IMR-90 (cell line): ENCODE measurements at regions not wholly inside any gene's neighbourhood (a gene's known extent, or its start where the extent isn't known, plus 50 kb on each side); places are given as distances from the start of the nearest gene placed in this dataset.

Experiments used
- ATAC-seq: fragments of 200-7000 bp; cut with Tn5 transposase; 2 replicates; pipeline ENCODE4 v1.9.1; 2020; ENCODE audit warnings: low read depth, mild to moderate bottlenecking, moderate library complexity
- BruUV-seq: library from RNA; stranded (reverse); fragments of 400-500 nt; replicated peaks from 2 replicates; lab custom pipeline; 2021; lab: Mats Ljungman, UMichigan
- CTCF ChIA-PET: fragments of 300-600 bp; formaldehyde crosslinking; extraction: SDS; loops from one replicate; lab custom pipeline; 2021; ENCODE audit warnings: antibody characterized with exemption; lab: Yijun Ruan, JAX
- POLR2A ChIA-PET: fragments of 300-600 bp; sonication (Branson Sonifier 250); formaldehyde crosslinking; loops from one replicate; lab custom pipeline; 2022; ENCODE audit warnings: antibody characterized with exemption; ENCODE audit not compliant: unreplicated experiment; lab: Charles Lee
- DNase-seq: peaks from one replicate; pipeline ENCODE4 v3.0.0; 2013
- H2AFZ ChIP-seq: replicated peaks from 2 replicates; pipeline ENCODE3; 2013; ENCODE audit warnings: low read length, mild to moderate bottlenecking; ENCODE audit not compliant: poor library complexity
- H2AK5ac ChIP-seq: 2 replicates; pipeline ENCODE4 v1.6.1; 2013; ENCODE audit warnings: low read depth, low read length, inconsistent platforms
- H2AK9ac ChIP-seq: replicated peaks from 2 replicates; pipeline ENCODE3; 2013; ENCODE audit warnings: mild to moderate bottlenecking, low read depth, low read length, moderate library complexity; ENCODE audit not compliant: poor library complexity
- H2BK120ac ChIP-seq: 2 replicates; pipeline ENCODE4 v1.6.1; 2013; ENCODE audit warnings: low read depth, low read length, inconsistent platforms
- H2BK15ac ChIP-seq: 3 replicates; pipeline ENCODE4 v1.6.1; 2013; ENCODE audit warnings: low read depth, low read length, inconsistent platforms
- H2BK20ac ChIP-seq: 2 replicates; pipeline ENCODE4 v1.6.1; 2013; ENCODE audit warnings: low read depth, mild to moderate bottlenecking, inconsistent platforms, low read length, moderate library complexity
- H2BK5ac ChIP-seq: 2 replicates; pipeline ENCODE4 v1.6.1; 2013; ENCODE audit warnings: mild to moderate bottlenecking, low read depth, low read length, inconsistent platforms; ENCODE audit not compliant: poor library complexity, severe bottlenecking
- H3K14ac ChIP-seq: replicated peaks from 2 replicates; pipeline ENCODE4 v1.6.1; 2013; ENCODE audit warnings: low read depth, low read length, inconsistent platforms
- H3K18ac ChIP-seq: 2 replicates; pipeline ENCODE4 v1.6.1; 2013; ENCODE audit warnings: low read depth, low read length, control low read depth
- H3K23ac ChIP-seq: 2 replicates; pipeline ENCODE4 v1.6.1; 2013; ENCODE audit warnings: low read depth, low read length, inconsistent platforms
- H3K27ac ChIP-seq: 2 replicates; pipeline ENCODE4 v1.5.1; 2013; ENCODE audit warnings: mild to moderate bottlenecking, control low read depth, low read length; ENCODE audit not compliant: insufficient read depth
- H3K27me3 ChIP-seq: 2 replicates; pipeline ENCODE4 v1.6.1; 2013; ENCODE audit warnings: low read length; ENCODE audit not compliant: control insufficient read depth, insufficient read depth
- H3K36me3 ChIP-seq: 2 replicates; pipeline ENCODE4 v1.6.1; 2013; ENCODE audit warnings: low read length, mixed read lengths; ENCODE audit not compliant: control insufficient read depth, insufficient read depth
- H3K4ac ChIP-seq: 2 replicates; pipeline ENCODE4 v1.6.1; 2013; ENCODE audit warnings: low read depth, low read length, inconsistent platforms
- H3K4me1 ChIP-seq: 2 replicates; pipeline ENCODE4 v1.6.1; 2013; ENCODE audit warnings: low read length, mixed read lengths; ENCODE audit not compliant: control insufficient read depth, insufficient read depth
- H3K4me2 ChIP-seq: 2 replicates; pipeline ENCODE4 v1.6.1; 2013; ENCODE audit warnings: low read depth, mild to moderate bottlenecking, control low read depth, low read length, moderate library complexity
- H3K4me3 ChIP-seq: 2 replicates; pipeline ENCODE4 v1.5.1; 2013; ENCODE audit warnings: low read depth, mild to moderate bottlenecking, control low read depth, low read length, moderate library complexity; ENCODE audit not compliant: insufficient read depth
- H3K56ac ChIP-seq: 2 replicates; pipeline ENCODE4 v1.6.1; 2013; ENCODE audit warnings: low read length, inconsistent platforms; ENCODE audit not compliant: insufficient read depth; ENCODE audit errors: extremely low read depth
- H3K79me1 ChIP-seq, 2 experiments: 2 replicates each; pipeline ENCODE4 v1.6.1; 2013; ENCODE audit warnings: low read length in 2 of 2, inconsistent platforms in 1 of 2, low read depth in 1 of 2
- H3K9ac ChIP-seq: 2 replicates; pipeline ENCODE4 v1.6.1; 2013; ENCODE audit warnings: low read depth, low read length, control low read depth
- H3K9me1 ChIP-seq: 2 replicates; pipeline ENCODE4 v1.6.1; 2013; ENCODE audit warnings: low read length, inconsistent platforms; ENCODE audit not compliant: insufficient read depth
- H3K9me3 ChIP-seq: 2 replicates; pipeline ENCODE4 v1.6.1; 2013; ENCODE audit warnings: low read length; ENCODE audit not compliant: control insufficient read depth, insufficient read depth
- H4K20me1 ChIP-seq: 2 replicates; pipeline ENCODE4 v1.6.1; 2013; ENCODE audit warnings: low read length, inconsistent platforms; ENCODE audit not compliant: insufficient read depth
- H4K5ac ChIP-seq: 2 replicates; pipeline ENCODE4 v1.6.1; 2013; ENCODE audit warnings: mild to moderate bottlenecking, low read depth, low read length, control low read depth
- H4K8ac ChIP-seq, 2 experiments: 2 replicates each; pipeline ENCODE4 v1.6.1; 2013; ENCODE audit warnings: low read depth in 2 of 2, low read length in 2 of 2, control low read depth in 1 of 2, inconsistent platforms in 1 of 2
- H4K91ac ChIP-seq: 2 replicates; pipeline ENCODE4 v1.6.1; 2013; ENCODE audit warnings: low read depth, low read length, inconsistent platforms; ENCODE audit not compliant: insufficient read depth
- BHLHE40 ChIP-seq: fragments of 150-350 bp; IDR thresholded peaks from 2 replicates; pipeline ENCODE4 v1.6.1; 2016; ENCODE audit warnings: mild to moderate bottlenecking, low read depth, low read length
- CEBPB ChIP-seq: IDR thresholded peaks from 2 replicates; pipeline ENCODE4 v1.6.1; 2012; ENCODE audit warnings: low read depth, low read length, improper control_type of control experiment
- CHD1 ChIP-seq: IDR thresholded peaks from 2 replicates; pipeline ENCODE4 v1.6.1; 2012; ENCODE audit warnings: low read depth, low read length, improper control_type of control experiment
- FOS ChIP-seq: fragments of 150-350 bp; IDR thresholded peaks from 2 replicates; pipeline ENCODE4 v1.6.1; 2016; ENCODE audit warnings: low read depth, low read length
- MAFK ChIP-seq: IDR thresholded peaks from 2 replicates; pipeline ENCODE4 v1.6.1; 2012; ENCODE audit warnings: low read depth, low read length, improper control_type of control experiment
- MAZ ChIP-seq: IDR thresholded peaks from 2 replicates; pipeline ENCODE4 v1.6.1; 2012; ENCODE audit warnings: low read depth, mild to moderate bottlenecking, low read length, improper control_type of control experiment, moderate library complexity, borderline replicate concordance
- MXI1 ChIP-seq: IDR thresholded peaks from 2 replicates; pipeline ENCODE4 v1.6.1; 2012; ENCODE audit warnings: low read depth, mild to moderate bottlenecking, low read length, moderate library complexity, borderline replicate concordance
- NFE2L2 ChIP-seq: fragments of 150-350 bp; IDR thresholded peaks from 2 replicates; pipeline ENCODE4 v1.6.1; 2016; ENCODE audit warnings: low read depth, mild to moderate bottlenecking, low read length
- POLR2A ChIP-seq: IDR thresholded peaks from 2 replicates; pipeline ENCODE4 v1.6.1; 2012; ENCODE audit warnings: mild to moderate bottlenecking, low read depth, low read length
- RAD21 ChIP-seq: IDR thresholded peaks from 2 replicates; pipeline ENCODE4 v1.6.1; 2012; ENCODE audit warnings: low read length, improper control_type of control experiment
- RCOR1 ChIP-seq: IDR thresholded peaks from 2 replicates; pipeline ENCODE4 v1.6.1; 2012; ENCODE audit warnings: mild to moderate bottlenecking, low read length, improper control_type of control experiment; ENCODE audit not compliant: insufficient replicate concordance
- SMC3 ChIP-seq: fragments of 150-350 bp; IDR thresholded peaks from 2 replicates; pipeline ENCODE4 v1.6.1; 2016; ENCODE audit warnings: low read depth, mild to moderate bottlenecking, antibody characterized with exemption, low read length, moderate library complexity
- USF2 ChIP-seq: fragments of 150-350 bp; IDR thresholded peaks from 2 replicates; pipeline ENCODE4 v1.6.1; 2017; ENCODE audit warnings: mild to moderate bottlenecking, antibody characterized with exemption, low read length, low read depth
- WGBS, 2 experiments: methylation state at CpG; one replicate each; pipeline versions ENCODE4 v1.1.5 to v1.1.7; 2013; ENCODE audit warnings: missing lambda C conversion rate in 2 of 2; ENCODE audit not compliant: insufficient read length in 1 of 2; ENCODE audit errors: extremely low coverage in 2 of 2; 5-methylcytosine and 5-hydroxymethylcytosine counted together
- dilution Hi-C: fragments of 300-500 bp; cut with HindIII; formaldehyde crosslinking; loops from one replicate; pipeline ENCODE4 v1.14.3; 2018; ENCODE audit warnings: low sequenced_read_pairs; ENCODE audit not compliant: unreplicated experiment
- in situ Hi-C: fragments of 300-500 bp; cut with MboI; formaldehyde crosslinking; loops from 3 replicates; pipeline ENCODE4 v1.14.3; 2019; ENCODE audit warnings: low sequenced_read_pairs, inconsistent platforms, mixed read lengths
- intact Hi-C: fragments of 100-400 bp; cut with micrococcal nuclease; formaldehyde crosslinking; loops from 2 replicates; pipeline ENCODE4 v1.10.0; 2022
- TF ChIP-seq, protein P1 (sequence below): conservative IDR thresholded peaks from 2 replicates; pipeline ENCODE4 v1.5.1; 2012; ENCODE audit warnings: mild to moderate bottlenecking, low read depth, low read length, improper control_type of control experiment
- TF ChIP-seq, protein P2 (sequence below): fragments of 150-350 bp; IDR thresholded peaks from 2 replicates; pipeline ENCODE4 v1.6.1; 2016; ENCODE audit warnings: low read depth, mild to moderate bottlenecking, low read length, moderate library complexity, borderline replicate concordance

GRCh38 chr10:31140716-31141115, 109.1 kb upstream of the ZNF438 start:
- ChIA-PET CTCF (no interaction called here), POLR2A (no interaction called here)
- Histone ChIP-seq H2BK5ac (peak overlapping the region; percentile 18), H2AFZ (no peak overlapping the region), H4K91ac (peak overlapping the region; percentile 89), H3K27ac (peak overlapping the region; percentile 42), H2BK20ac (peak overlapping the region; percentile 85), H3K9me1 (peaks cover 41% of the 10 kb centered on the region), H2BK15ac (peak overlapping the region; percentile 98), H4K20me1 (no peaks in the 10 kb centered on the region), H3K27me3 (no peaks in the 10 kb centered on the region), H3K4me2 (no peak overlapping the region), H3K4me1 (peaks cover 25% of the 10 kb centered on the region), H3K4ac (peak overlapping the region; percentile 94), H3K36me3 (no peaks in the 10 kb centered on the region), H3K18ac (peak overlapping the region; percentile 95), H4K5ac (peak overlapping the region; percentile 67), H3K9me3 (no peaks in the 10 kb centered on the region), H2BK120ac (peak overlapping the region; percentile 97), H3K4me3 (no peak overlapping the region), H3K14ac (peak overlapping the region; percentile 58), H3K9ac (no peak overlapping the region; the same call in 1 of the 2 replicates), H2AK9ac (no peak overlapping the region), H4K8ac (peak overlapping the region; percentile 47 to 69; a peak in 2 of 4 replicates), H2AK5ac (peak overlapping the region; percentile 95), H3K23ac (peak overlapping the region; percentile 50), H3K79me1 (peaks cover 0 to 50% of the 10 kb centered on the region in 2 experiments; a peak in 2 of 4 replicates), H3K56ac (peak overlapping the region; percentile 43; the same call in 1 of the 2 replicates)
- no peak for TF ChIP-seq MXI1
- TF ChIP-seq MAFK, result no peak
- TF ChIP-seq, protein P1, sequence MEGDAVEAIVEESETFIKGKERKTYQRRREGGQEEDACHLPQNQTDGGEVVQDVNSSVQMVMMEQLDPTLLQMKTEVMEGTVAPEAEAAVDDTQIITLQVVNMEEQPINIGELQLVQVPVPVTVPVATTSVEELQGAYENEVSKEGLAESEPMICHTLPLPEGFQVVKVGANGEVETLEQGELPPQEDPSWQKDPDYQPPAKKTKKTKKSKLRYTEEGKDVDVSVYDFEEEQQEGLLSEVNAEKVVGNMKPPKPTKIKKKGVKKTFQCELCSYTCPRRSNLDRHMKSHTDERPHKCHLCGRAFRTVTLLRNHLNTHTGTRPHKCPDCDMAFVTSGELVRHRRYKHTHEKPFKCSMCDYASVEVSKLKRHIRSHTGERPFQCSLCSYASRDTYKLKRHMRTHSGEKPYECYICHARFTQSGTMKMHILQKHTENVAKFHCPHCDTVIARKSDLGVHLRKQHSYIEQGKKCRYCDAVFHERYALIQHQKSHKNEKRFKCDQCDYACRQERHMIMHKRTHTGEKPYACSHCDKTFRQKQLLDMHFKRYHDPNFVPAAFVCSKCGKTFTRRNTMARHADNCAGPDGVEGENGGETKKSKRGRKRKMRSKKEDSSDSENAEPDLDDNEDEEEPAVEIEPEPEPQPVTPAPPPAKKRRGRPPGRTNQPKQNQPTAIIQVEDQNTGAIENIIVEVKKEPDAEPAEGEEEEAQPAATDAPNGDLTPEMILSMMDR, result no peak
- no peak for TF ChIP-seq RCOR1
- TF ChIP-seq FOS, result no peak
- no peak for TF ChIP-seq SMC3
- TF ChIP-seq POLR2A, result no peak
- TF ChIP-seq, protein P2, sequence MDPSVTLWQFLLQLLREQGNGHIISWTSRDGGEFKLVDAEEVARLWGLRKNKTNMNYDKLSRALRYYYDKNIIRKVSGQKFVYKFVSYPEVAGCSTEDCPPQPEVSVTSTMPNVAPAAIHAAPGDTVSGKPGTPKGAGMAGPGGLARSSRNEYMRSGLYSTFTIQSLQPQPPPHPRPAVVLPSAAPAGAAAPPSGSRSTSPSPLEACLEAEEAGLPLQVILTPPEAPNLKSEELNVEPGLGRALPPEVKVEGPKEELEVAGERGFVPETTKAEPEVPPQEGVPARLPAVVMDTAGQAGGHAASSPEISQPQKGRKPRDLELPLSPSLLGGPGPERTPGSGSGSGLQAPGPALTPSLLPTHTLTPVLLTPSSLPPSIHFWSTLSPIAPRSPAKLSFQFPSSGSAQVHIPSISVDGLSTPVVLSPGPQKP, result no peak
- TF ChIP-seq NFE2L2, result no peak
- TF ChIP-seq BHLHE40, result no peak
- no peak for TF ChIP-seq CHD1
- no peak for TF ChIP-seq CEBPB
- no peak for TF ChIP-seq RAD21
- TF ChIP-seq MAZ, result no peak
- TF ChIP-seq USF2, result no peak
- intact Hi-C loops (loop anchor here (5.0 kb wide), 1 partner anchor 162 kb away; no protein-coding TSS in a partner anchor), in situ Hi-C loops (no loop called here), dilution Hi-C loops (no loop called here)
- ATAC-seq, result no peak
- BruUV-seq, result no TSS peak
- no CpG with 5 or more reads among the region's 1 CpG for WGBS, 2 experiments
- DNase-seq, result no peak
